ENCODE measurements at regions not wholly inside any gene's neighbourhood (a gene's known extent, or its start where the extent isn't known, plus 50 kb on each side); places are given as distances from the start of the nearest gene placed in this dataset.

- TF ChIP-seq CTCF (IDR thresholded peaks at IDR 0.05) (no peak), POLR2A (IDR thresholded peaks at IDR 0.05) (no peak)
- H3K27me3 ChIP-seq: no peaks in the 10 kb centered on the region
- DNase-seq: no peak
- H3K36me3 ChIP-seq (ENCODE audit: low read depth, missing control alignments): no peaks in the 10 kb centered on the region
- H3K9me3 ChIP-seq: no peaks in the 10 kb centered on the region
- H3K27ac ChIP-seq: no peak overlapping the region
- H3K4me3 ChIP-seq: no peak overlapping the region
- no peaks in the 10 kb centered on the region for H3K4me1 ChIP-seq
- intact Hi-C loops (cut with DNase I; ENCODE audit: low total_unique reads): no loop called here
These were observed 412.4 kb downstream of the SUCLA2 start for GRCh38 chr13:47588676-47589075.

- no peak overlapping the region for H3K4me3 ChIP-seq
- TF ChIP-seq POLR2A (IDR thresholded peaks at IDR 0.05): no peak
- no peak for TF ChIP-seq CTCF (IDR thresholded peaks at IDR 0.05)
- H3K27me3 ChIP-seq: no peaks in the 10 kb centered on the region
- intact Hi-C loops (cut with DNase I; ENCODE audit: low total_unique reads): no loop called here
- DNase-seq: no peak
- no peak overlapping the region for H3K27ac ChIP-seq
- no peaks in the 10 kb centered on the region for H3K36me3 ChIP-seq (ENCODE audit: low read depth, missing control alignments)
- no peaks in the 10 kb centered on the region for H3K4me1 ChIP-seq
- 64 to 73% methylated on average over 2 of the region's 2 CpGs for WGBS, 2 donors
- peaks cover 3% of the 10 kb centered on the region for H3K9me3 ChIP-seq
These were observed 428.7 kb downstream of the SUCLA2 start for GRCh38 chr13:47572375-47572774.

GRCh38 chr13:47564041-47564440, 437.0 kb downstream of the SUCLA2 start:
- 38 to 51% methylated on average over 6 to 7 of the region's 7 CpGs for WGBS, 2 donors
- H3K36me3 ChIP-seq (ENCODE audit: low read depth, missing control alignments): no peaks in the 10 kb centered on the region
- no peaks in the 10 kb centered on the region for H3K4me1 ChIP-seq
- no peaks in the 10 kb centered on the region for H3K9me3 ChIP-seq
- H3K27me3 ChIP-seq: no peaks in the 10 kb centered on the region
- intact Hi-C loops (cut with DNase I; ENCODE audit: low total_unique reads): no loop called here
- H3K27ac ChIP-seq: no peak overlapping the region
- TF ChIP-seq POLR2A (IDR thresholded peaks at IDR 0.05) (no peak), CTCF (IDR thresholded peaks at IDR 0.05) (no peak)
- DNase-seq: no peak
- H3K4me3 ChIP-seq: no peak overlapping the region

GRCh38 chr13:47556703-47557102, 444.4 kb downstream of the SUCLA2 start:
- no peaks in the 10 kb centered on the region for H3K4me1 ChIP-seq
- TF ChIP-seq POLR2A (IDR thresholded peaks at IDR 0.05) (no peak), CTCF (IDR thresholded peaks at IDR 0.05) (no peak)
- H3K36me3 ChIP-seq (ENCODE audit: low read depth, missing control alignments): no peaks in the 10 kb centered on the region
- no peak overlapping the region for H3K4me3 ChIP-seq
- no peaks in the 10 kb centered on the region for H3K9me3 ChIP-seq
- H3K27me3 ChIP-seq: no peaks in the 10 kb centered on the region
- DNase-seq: no peak
- intact Hi-C loops (cut with DNase I; ENCODE audit: low total_unique reads): no loop called here
- no peak overlapping the region for H3K27ac ChIP-seq
- WGBS, 2 donors: 91 to 94% methylated on average over 3 of the region's 3 CpGs

- WGBS, 2 donors: 74 to 89% methylated on average over 1 of the region's 1 CpG
- no peak for TF ChIP-seq CTCF (IDR thresholded peaks at IDR 0.05)
- intact Hi-C loops (cut with DNase I; ENCODE audit: low total_unique reads): no loop called here
These were observed 445.8 kb downstream of the SUCLA2 start for GRCh38 chr13:47555235-47555634.

More at GRCh38 chr13:47555235-47555634, 445.8 kb downstream of the SUCLA2 start:
- Histone ChIP-seq H3K27ac (no peak overlapping the region), H3K27me3 (no peaks in the 10 kb centered on the region), H3K36me3 (ENCODE audit: low read depth, missing control alignments) (no peaks in the 10 kb centered on the region), H3K9me3 (no peaks in the 10 kb centered on the region), H3K4me1 (no peaks in the 10 kb centered on the region), H3K4me3 (no peak overlapping the region)
- no peak for DNase-seq
